ENCODE measurements at regions not wholly inside any gene's neighbourhood (a gene's known extent, or its start where the extent isn't known, plus 50 kb on each side); places are given as distances from the start of the nearest gene placed in this dataset.

DNA sequence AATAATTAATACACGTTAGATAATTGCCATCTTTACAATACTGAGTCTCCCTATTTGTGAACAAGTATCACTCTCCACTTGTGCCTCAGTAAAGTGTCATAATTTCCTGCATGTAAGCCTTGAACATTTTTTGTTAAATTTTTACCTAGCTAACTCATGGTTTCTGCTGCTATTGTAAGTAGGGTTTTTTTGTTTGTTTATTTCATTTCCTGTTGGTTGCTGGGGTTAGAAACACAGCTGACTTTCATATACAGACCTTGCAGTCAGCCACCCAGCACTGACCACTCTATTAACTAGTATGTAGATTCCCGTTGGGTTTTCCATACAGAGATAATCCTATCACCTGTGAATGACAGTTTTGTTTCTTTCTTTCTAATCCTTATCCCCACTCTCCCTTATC is 133.3 kb downstream of the MPP7 start:
- Histone ChIP-seq H3K27ac (no peak overlapping the region), H3K9me3 (no peaks in the 10 kb centered on the region), H3K4me1 (no peaks in the 10 kb centered on the region), H3K4me2 (no peak overlapping the region), H3K4me3 (no peak overlapping the region)
- TF ChIP-seq HDAC2 (IDR thresholded peaks at IDR 0.05), result no peak
- TF ChIP-seq RNF2 (IDR thresholded peaks at IDR 0.05; ENCODE audit: borderline replicate concordance, low read depth), result no peak
- no peak for TF ChIP-seq CHD4 (IDR thresholded peaks at IDR 0.05; ENCODE audit: borderline replicate concordance)
- TF ChIP-seq, protein P1, sequence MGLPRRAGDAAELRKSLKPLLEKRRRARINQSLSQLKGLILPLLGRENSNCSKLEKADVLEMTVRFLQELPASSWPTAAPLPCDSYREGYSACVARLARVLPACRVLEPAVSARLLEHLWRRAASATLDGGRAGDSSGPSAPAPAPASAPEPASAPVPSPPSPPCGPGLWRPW (IDR thresholded peaks at IDR 0.05), result no peak
- TF ChIP-seq RARB (CRISPR knock-in tag; IDR thresholded peaks at IDR 0.05), result no peak
- no peak for TF ChIP-seq ZC3H11A (IDR thresholded peaks at IDR 0.05)
- no peak for TF ChIP-seq CEBPB (IDR thresholded peaks at IDR 0.05)
- TF ChIP-seq RCOR1 (IDR thresholded peaks at IDR 0.05; ENCODE audit: low read depth, low read length), result no peak
- TF ChIP-seq, protein P2, sequence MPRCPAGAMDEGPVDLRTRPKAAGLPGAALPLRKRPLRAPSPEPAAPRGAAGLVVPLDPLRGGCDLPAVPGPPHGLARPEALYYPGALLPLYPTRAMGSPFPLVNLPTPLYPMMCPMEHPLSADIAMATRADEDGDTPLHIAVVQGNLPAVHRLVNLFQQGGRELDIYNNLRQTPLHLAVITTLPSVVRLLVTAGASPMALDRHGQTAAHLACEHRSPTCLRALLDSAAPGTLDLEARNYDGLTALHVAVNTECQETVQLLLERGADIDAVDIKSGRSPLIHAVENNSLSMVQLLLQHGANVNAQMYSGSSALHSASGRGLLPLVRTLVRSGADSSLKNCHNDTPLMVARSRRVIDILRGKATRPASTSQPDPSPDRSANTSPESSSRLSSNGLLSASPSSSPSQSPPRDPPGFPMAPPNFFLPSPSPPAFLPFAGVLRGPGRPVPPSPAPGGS (IDR thresholded peaks at IDR 0.05), result no peak
- no peak for TF ChIP-seq JUNB (IDR thresholded peaks at IDR 0.05)
- TF ChIP-seq PBX3 (IDR thresholded peaks at IDR 0.05), result no peak
- no peak for TF ChIP-seq ZSCAN20 (CRISPR knock-in tag; IDR thresholded peaks at IDR 0.05)
- TF ChIP-seq ESRRA (IDR thresholded peaks at IDR 0.05; ENCODE audit: borderline replicate concordance, low read length), result no peak
- no peak for TF ChIP-seq FOXS1 (CRISPR knock-in tag; IDR thresholded peaks at IDR 0.05)
- no peak for TF ChIP-seq TP53 (CRISPR knock-in tag; IDR thresholded peaks at IDR 0.05)
- TF ChIP-seq HMGXB4 (CRISPR knock-in tag; IDR thresholded peaks at IDR 0.05; ENCODE audit: borderline replicate concordance), result no peak
- TF ChIP-seq ELK1 (IDR thresholded peaks at IDR 0.05; ENCODE audit: low read depth, low read length), result no peak
- TF ChIP-seq NPAS2 (CRISPR knock-in tag; IDR thresholded peaks at IDR 0.05; ENCODE audit: borderline replicate concordance), result no peak
- ChIA-PET POLR2A (no interaction called here), CTCF (interaction anchor here (0.9 kb wide), 1 partner anchor 10 kb away, joined by 3 read pairs; no protein-coding TSS in a partner anchor)
- DNase-seq (ENCODE audit: low read depth in 1 of 2, low spot score in 1 of 2) (no peak), FAIRE-seq (no peak), ATAC-seq (no peak)
- WGBS (ENCODE audit: missing lambda C conversion rate), result 0% methylated on average over 2 of the region's 2 CpGs

- FAIRE-seq, result no peak
- CTCF ChIA-PET, result interaction anchor here (1.7 kb wide), 1 partner anchor 19 kb away, joined by 3 read pairs; no protein-coding TSS in a partner anchor
Observed at GRCh38 chr10:28160866-28161405, 141.9 kb downstream of the MPP7 start.

More at GRCh38 chr10:28160866-28161405, 141.9 kb downstream of the MPP7 start:
- 43% methylated on average over 6 of the region's 6 CpGs for WGBS (ENCODE audit: missing lambda C conversion rate)
- H3K27ac ChIP-seq, result no peak overlapping the region
- H3K4me2 ChIP-seq, result no peak overlapping the region
- ATAC-seq, result no peak
- no peak for DNase-seq (ENCODE audit: low read depth in 1 of 2, low spot score in 1 of 2)
- no peaks in the 10 kb centered on the region for H3K4me1 ChIP-seq
- no peak overlapping the region for H3K4me3 ChIP-seq
- no peak for TF ChIP-seq NR3C1 (IDR thresholded peaks at IDR 0.05)
- TF ChIP-seq MAZ (IDR thresholded peaks at IDR 0.05; ENCODE audit: borderline replicate concordance, low read depth, low read length), result no peak
- no peak for TF ChIP-seq ESRRA (IDR thresholded peaks at IDR 0.05; ENCODE audit: borderline replicate concordance, low read length)
- POLR2A ChIA-PET, result no interaction called here
- no peaks in the 10 kb centered on the region for H3K9me3 ChIP-seq
